Dendritic cell treated with granulocyte-macrophage colony-stimulating factor and Interleukin-4, amounts not matched to agents 40 ng/mL and 50 ng/mL, for 4 days (primary cell): ENCODE measurements at regions not wholly inside any gene's neighbourhood (a gene's known extent, or its start where the extent isn't known, plus 50 kb on each side); places are given as distances from the start of the nearest gene placed in this dataset.
"Not testable (repeated sequence)": the region's sequence is repeated elsewhere in the genome, so short reads cannot be mapped to it uniquely, and the experiment has no call there.

Experiments
- H3K27ac Mint-ChIP-seq: one replicate; pipeline ENCODE4 v1.8.0; 2022; ENCODE audit warnings: mild to moderate bottlenecking, mixed read lengths
- H3K27me3 Mint-ChIP-seq: one replicate; pipeline ENCODE4 v1.8.0; 2022; ENCODE audit warnings: mild to moderate bottlenecking, mixed read lengths
- H3K36me3 Mint-ChIP-seq: one replicate; pipeline ENCODE4 v1.8.0; 2022; ENCODE audit warnings: low read depth, mixed read lengths
- H3K4me1 Mint-ChIP-seq: one replicate; pipeline ENCODE4 v1.8.0; 2022; ENCODE audit warnings: low read depth, mixed read lengths
- H3K4me3 Mint-ChIP-seq: one replicate; pipeline ENCODE4 v1.8.0; 2022; ENCODE audit warnings: mild to moderate bottlenecking, moderate library complexity, mixed read lengths
- H3K9me3 Mint-ChIP-seq: one replicate; pipeline ENCODE4 v1.8.0; 2022; ENCODE audit warnings: mixed read lengths
- intact Hi-C: fragments of 100-400 bp; cut with micrococcal nuclease; formaldehyde crosslinking; loops from one replicate; pipeline ENCODE4 v1.15.0; 2022

DNA sequence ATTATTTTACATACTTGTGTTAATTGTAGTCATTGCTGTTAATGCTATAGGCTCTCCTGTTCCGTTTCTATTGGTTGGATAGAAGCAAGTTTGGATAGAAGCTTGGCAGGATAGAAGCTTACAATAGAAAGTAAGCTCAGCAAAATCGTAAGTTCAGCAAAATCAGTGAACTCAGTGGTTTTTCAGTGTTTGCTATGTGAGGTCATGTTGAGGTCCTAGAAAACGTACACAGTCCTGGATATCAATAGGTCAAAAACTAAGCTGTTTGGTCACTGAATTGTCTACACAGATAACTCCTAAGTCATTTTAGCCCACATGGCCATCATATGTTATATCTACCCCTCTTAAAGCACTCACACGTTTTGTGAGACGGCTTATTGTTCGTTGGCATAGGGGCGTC lies 299.4 kb downstream of the MAN2A1 start:
- Mint-ChIP-seq H3K4me3 (no peak overlapping the region), H3K9me3 (peaks cover 15% of the 10 kb centered on the region), H3K27me3 (no peaks in the 10 kb centered on the region), H3K36me3 (no peaks in the 10 kb centered on the region), H3K27ac (no peak overlapping the region), H3K4me1 (no peaks in the 10 kb centered on the region)
- intact Hi-C loops, result no loop called here

DNA sequence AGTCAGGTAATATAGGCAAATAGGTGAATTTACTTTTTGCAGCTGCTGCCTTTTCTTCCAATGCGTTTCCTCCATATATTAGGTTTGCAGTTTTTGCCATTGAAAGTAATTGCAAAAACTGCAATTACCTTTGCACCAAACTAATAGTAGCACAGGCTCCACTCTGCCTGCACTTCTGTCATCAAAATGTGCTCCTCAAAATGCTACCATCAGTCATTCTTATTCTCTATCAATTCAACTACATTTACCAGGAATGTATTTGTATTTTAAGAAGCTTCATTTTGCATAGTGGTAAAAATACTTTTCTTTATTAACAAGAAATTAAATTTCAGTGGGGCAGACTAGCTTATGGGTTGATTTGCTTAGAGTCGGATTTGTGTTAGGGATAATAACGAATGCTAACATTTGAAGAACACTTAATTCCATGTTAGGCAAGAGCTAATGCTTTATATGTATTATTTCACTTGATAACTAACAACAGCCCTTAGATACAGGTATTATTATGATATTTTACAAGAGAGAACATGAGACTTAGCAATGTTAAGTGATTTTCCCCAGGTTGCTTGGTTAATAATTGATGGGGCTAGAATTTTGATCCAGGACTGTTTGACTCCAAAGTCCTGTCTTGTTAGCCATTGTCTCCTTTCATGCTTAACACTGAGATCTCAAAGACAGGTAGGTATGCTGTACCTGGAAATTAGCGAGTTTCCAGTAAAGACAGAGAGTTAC lies 300.4 kb downstream of the MAN2A1 start:
- Mint-ChIP-seq H3K9me3 (peaks cover 5% of the 10 kb centered on the region), H3K4me3 (no peak overlapping the region), H3K27me3 (no peaks in the 10 kb centered on the region)

DNA sequence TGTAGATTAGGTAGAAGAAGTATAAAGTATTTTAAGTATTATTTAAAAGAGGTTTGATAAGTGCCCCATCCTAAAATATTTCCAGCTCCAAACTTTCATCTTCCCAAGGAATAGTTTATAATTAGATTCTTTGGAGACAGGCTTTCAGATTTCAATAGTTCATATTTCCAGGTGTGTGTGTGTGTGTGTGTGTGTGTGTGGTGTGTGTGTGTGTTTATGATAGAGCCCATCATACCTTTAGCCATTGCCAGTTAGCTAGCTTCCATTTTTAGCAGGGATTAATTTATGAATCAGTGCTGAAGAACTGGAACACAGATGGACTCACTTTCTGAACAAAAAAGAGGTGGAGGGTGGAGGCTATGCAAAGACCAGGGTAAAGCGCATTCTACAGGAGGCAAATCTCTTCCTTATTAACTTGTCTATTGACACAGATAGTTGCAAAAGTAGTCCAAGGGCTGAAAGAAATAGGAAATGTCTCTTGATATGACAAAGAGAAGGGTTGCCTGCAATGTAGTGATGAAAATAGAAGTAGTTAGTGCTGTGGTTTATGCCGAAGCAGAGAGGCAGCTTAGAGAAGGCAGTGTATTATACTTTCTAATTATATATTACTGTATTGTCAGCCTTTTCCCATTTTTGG lies 301.1 kb downstream of the MAN2A1 start:
- Mint-ChIP-seq H3K36me3 (no peaks in the 10 kb centered on the region), H3K9me3 (no peaks in the 10 kb centered on the region), H3K27ac (no peak overlapping the region)

More for the DNA sequence above, 300.4 kb downstream of the MAN2A1 start:
- H3K36me3 Mint-ChIP-seq, result no peaks in the 10 kb centered on the region
- intact Hi-C loops, result no loop called here
- no peaks in the 10 kb centered on the region for H3K4me1 Mint-ChIP-seq
- no peak overlapping the region for H3K27ac Mint-ChIP-seq

GRCh38 chr5:109992264-109992915 lies 302.7 kb downstream of the MAN2A1 start:
- Mint-ChIP-seq H3K4me3 (no peak overlapping the region), H3K9me3 (no peaks in the 10 kb centered on the region), H3K27me3 (no peaks in the 10 kb centered on the region), H3K36me3 (no peaks in the 10 kb centered on the region), H3K4me1 (no peaks in the 10 kb centered on the region), H3K27ac (no peak overlapping the region)
- intact Hi-C loops, result no loop called here

More for the DNA sequence above, 301.1 kb downstream of the MAN2A1 start:
- Mint-ChIP-seq H3K4me3 (no peak overlapping the region), H3K27me3 (no peaks in the 10 kb centered on the region), H3K4me1 (no peaks in the 10 kb centered on the region)
- intact Hi-C loops, result no loop called here

DNA sequence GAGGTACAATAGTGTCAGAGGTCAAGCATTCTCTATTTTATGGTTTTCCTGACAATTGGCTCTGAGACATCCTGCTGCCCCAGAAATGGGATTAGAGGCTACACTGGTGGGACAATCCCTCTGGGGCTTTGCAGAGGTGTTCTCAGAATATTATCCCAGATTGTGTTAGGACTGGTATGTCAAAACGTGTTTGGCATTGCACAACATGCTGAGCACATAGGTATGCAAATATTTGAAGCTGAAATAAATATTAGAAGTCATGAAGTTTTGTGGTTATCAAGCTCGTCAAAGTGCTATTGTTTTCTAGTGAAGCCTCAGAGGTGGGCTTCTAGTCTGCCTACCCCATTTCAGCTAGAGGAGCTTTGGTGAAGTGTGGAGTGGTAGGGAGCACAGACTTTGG lies 304.4 kb downstream of the MAN2A1 start:
- H3K4me1 Mint-ChIP-seq, result no peaks in the 10 kb centered on the region
- H3K9me3 Mint-ChIP-seq, result no peaks in the 10 kb centered on the region
- H3K27me3 Mint-ChIP-seq, result no peaks in the 10 kb centered on the region
- intact Hi-C loops, result no loop called here
- no peak overlapping the region for H3K27ac Mint-ChIP-seq
- H3K4me3 Mint-ChIP-seq, result no peak overlapping the region
- H3K36me3 Mint-ChIP-seq, result no peaks in the 10 kb centered on the region

DNA sequence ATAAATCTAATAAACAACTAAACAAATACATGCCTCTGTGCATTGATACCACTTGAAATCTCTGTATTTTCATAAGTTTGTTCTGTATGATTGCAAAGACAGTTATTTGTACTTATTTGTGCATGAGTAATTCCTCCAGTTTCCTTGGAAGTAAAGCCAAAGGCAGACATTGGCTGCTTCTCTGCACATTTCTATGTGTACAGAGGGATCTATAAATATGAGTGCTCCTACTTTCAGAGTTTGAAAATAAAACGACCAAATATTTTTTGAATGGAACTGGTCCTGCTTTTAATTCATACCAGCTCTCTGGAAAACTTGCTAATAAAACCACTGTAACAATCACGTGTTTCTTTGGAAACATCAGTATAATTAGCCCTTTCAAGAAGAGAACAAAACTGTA lies 306.5 kb downstream of the MAN2A1 start:
- intact Hi-C loops, result loop anchor here (5.0 kb wide), 1 partner anchor 1264 kb away; no protein-coding TSS in a partner anchor
- Mint-ChIP-seq H3K4me1 (peaks cover 14% of the 10 kb centered on the region), H3K9me3 (no peaks in the 10 kb centered on the region), H3K4me3 (no peak overlapping the region), H3K36me3 (no peaks in the 10 kb centered on the region), H3K27ac (no peak overlapping the region), H3K27me3 (no peaks in the 10 kb centered on the region)

GRCh38 chr5:109997161-109997560 lies 307.4 kb downstream of the MAN2A1 start:
- no peaks in the 10 kb centered on the region for H3K27me3 Mint-ChIP-seq
- no peak overlapping the region for H3K27ac Mint-ChIP-seq
- intact Hi-C loops, result loop anchor here (5.0 kb wide), 1 partner anchor 1265 kb away; no protein-coding TSS in a partner anchor
- H3K4me1 Mint-ChIP-seq, result peaks cover 24% of the 10 kb centered on the region
- no peaks in the 10 kb centered on the region for H3K9me3 Mint-ChIP-seq
- H3K4me3 Mint-ChIP-seq, result no peak overlapping the region
- no peaks in the 10 kb centered on the region for H3K36me3 Mint-ChIP-seq

GRCh38 chr5:109998208-109998607 lies 308.5 kb downstream of the MAN2A1 start:
- H3K27ac Mint-ChIP-seq, result no peak overlapping the region
- H3K27me3 Mint-ChIP-seq, result no peaks in the 10 kb centered on the region
- intact Hi-C loops, result loop anchor here (5.0 kb wide), 1 partner anchor 1266 kb away; no protein-coding TSS in a partner anchor
- no peaks in the 10 kb centered on the region for H3K9me3 Mint-ChIP-seq
- peaks cover 24% of the 10 kb centered on the region for H3K4me1 Mint-ChIP-seq
- H3K36me3 Mint-ChIP-seq, result no peaks in the 10 kb centered on the region
- no peak overlapping the region for H3K4me3 Mint-ChIP-seq

DNA sequence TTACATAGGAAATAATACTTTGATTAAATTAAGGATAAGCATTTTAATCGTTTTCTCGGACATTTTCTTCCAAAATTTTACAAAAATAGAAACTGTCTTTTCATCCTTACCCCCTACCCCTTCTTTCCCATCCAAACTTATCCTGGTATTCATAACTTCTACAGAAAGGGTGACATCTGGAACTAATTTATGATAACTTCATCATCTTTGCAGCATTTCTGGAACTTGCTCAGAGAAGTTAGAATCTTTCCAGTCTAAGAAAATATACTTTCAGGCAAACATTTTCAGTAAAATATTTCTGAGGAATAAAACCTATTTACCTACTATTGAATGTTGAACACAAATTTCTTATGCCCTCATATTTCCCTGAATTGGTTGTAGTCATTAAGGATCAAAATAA lies 309.0 kb downstream of the MAN2A1 start:
- intact Hi-C loops, result loop anchor here (5.0 kb wide), 1 partner anchor 1266 kb away; no protein-coding TSS in a partner anchor
- H3K36me3 Mint-ChIP-seq, result no peaks in the 10 kb centered on the region
- no peaks in the 10 kb centered on the region for H3K27me3 Mint-ChIP-seq
- no peaks in the 10 kb centered on the region for H3K9me3 Mint-ChIP-seq
- no peak overlapping the region for H3K4me3 Mint-ChIP-seq
- no peak overlapping the region for H3K27ac Mint-ChIP-seq
- H3K4me1 Mint-ChIP-seq, result peaks cover 24% of the 10 kb centered on the region

- H3K9me3 Mint-ChIP-seq, result no peaks in the 10 kb centered on the region
- peaks cover 3% of the 10 kb centered on the region for H3K27me3 Mint-ChIP-seq
- no peak overlapping the region for H3K27ac Mint-ChIP-seq
- intact Hi-C loops, result no loop called here
- no peak overlapping the region for H3K4me3 Mint-ChIP-seq
- no peaks in the 10 kb centered on the region for H3K36me3 Mint-ChIP-seq
- peaks cover 24% of the 10 kb centered on the region for H3K4me1 Mint-ChIP-seq
Measured at GRCh38 chr5:110001648-110002047, 311.9 kb downstream of the MAN2A1 start.

DNA sequence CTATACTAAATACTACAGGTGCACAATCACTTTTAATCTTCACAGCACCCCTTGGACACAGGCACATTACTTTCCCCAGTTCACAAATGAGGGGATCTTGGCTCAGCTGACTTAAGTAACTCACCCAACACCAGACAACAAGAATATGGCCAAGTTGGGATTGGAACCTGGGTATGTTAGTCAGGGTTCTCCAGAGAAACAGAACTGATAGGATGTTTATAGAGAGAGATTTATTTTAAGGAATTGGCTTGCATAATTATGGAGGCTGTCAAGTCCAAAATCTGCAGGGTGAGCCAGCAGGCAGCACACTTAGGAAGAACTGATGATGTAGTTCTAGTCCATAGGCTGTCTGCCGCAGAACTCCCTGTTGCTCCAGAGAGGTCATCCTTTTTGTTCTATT lies 312.9 kb downstream of the MAN2A1 start:
- H3K27ac Mint-ChIP-seq, result no peak overlapping the region
- no peaks in the 10 kb centered on the region for H3K9me3 Mint-ChIP-seq
- no peaks in the 10 kb centered on the region for H3K36me3 Mint-ChIP-seq
- H3K4me1 Mint-ChIP-seq, result peaks cover 24% of the 10 kb centered on the region
- no peak overlapping the region for H3K4me3 Mint-ChIP-seq
- intact Hi-C loops, result no loop called here
- H3K27me3 Mint-ChIP-seq, result peaks cover 3% of the 10 kb centered on the region

GRCh38 chr5:110005907-110006562 lies 316.3 kb downstream of the MAN2A1 start:
- H3K4me3 Mint-ChIP-seq, H3K9me3 Mint-ChIP-seq, intact Hi-C loops, H3K36me3 Mint-ChIP-seq, H3K27ac Mint-ChIP-seq, H3K27me3 Mint-ChIP-seq: not testable (repeated sequence)
- peaks cover 11% of the 10 kb centered on the region for H3K4me1 Mint-ChIP-seq

- no peaks in the 10 kb centered on the region for H3K9me3 Mint-ChIP-seq
- no peak overlapping the region for H3K27ac Mint-ChIP-seq
- intact Hi-C loops, result no loop called here
- H3K36me3 Mint-ChIP-seq, result no peaks in the 10 kb centered on the region
- peaks cover 3% of the 10 kb centered on the region for H3K27me3 Mint-ChIP-seq
- no peak overlapping the region for H3K4me3 Mint-ChIP-seq
- peaks cover under 1% of the 10 kb centered on the region for H3K4me1 Mint-ChIP-seq
Measured at GRCh38 chr5:110007101-110007500, 317.4 kb downstream of the MAN2A1 start.

- intact Hi-C loops, result no loop called here
- no peaks in the 10 kb centered on the region for H3K4me1 Mint-ChIP-seq
Measured at GRCh38 chr5:110008131-110008530, 318.4 kb downstream of the MAN2A1 start.

More at GRCh38 chr5:110008131-110008530, 318.4 kb downstream of the MAN2A1 start:
- no peaks in the 10 kb centered on the region for H3K36me3 Mint-ChIP-seq
- H3K9me3 Mint-ChIP-seq, result peaks cover 10% of the 10 kb centered on the region
- no peak overlapping the region for H3K27ac Mint-ChIP-seq
- peaks cover 3% of the 10 kb centered on the region for H3K27me3 Mint-ChIP-seq
- no peak overlapping the region for H3K4me3 Mint-ChIP-seq
